ENCODE measurements at regions not wholly inside any gene's neighbourhood (a gene's known extent, or its start where the extent isn't known, plus 50 kb on each side); places are given as distances from the start of the nearest gene placed in this dataset.

- DNase-seq (ENCODE audit: low read depth in 2 of 2): no peak
Measured at GRCh38 chr11:64500176-64501013, 55.3 kb upstream of the SLC22A11 start.

GRCh38 chr11:64501500-64502427 lies 54.0 kb upstream of the SLC22A11 start:
- no peak for DNase-seq (ENCODE audit: low read depth in 2 of 2)

- DNase-seq (ENCODE audit: low read depth in 2 of 2): no peak
Measured at GRCh38 chr11:64502634-64503033, 53.1 kb upstream of the SLC22A11 start.

GRCh38 chr11:64503186-64503753 lies 52.5 kb upstream of the SLC22A11 start:
- no peak for DNase-seq (ENCODE audit: low read depth in 2 of 2)

- DNase-seq (ENCODE audit: low read depth in 2 of 2): no peak
Measured at GRCh38 chr11:64504999-64505398, 50.7 kb upstream of the SLC22A11 start.

Measured in lung microvascular endothelial cell (primary cell).